Stimulated activated naive B cell treated with anti-CD40 and anti-IgM and Interleukin-4, amounts not matched to agents 10 μg/mL and 1 μg/mL and 100 μg/mL, for 72 hours (primary cell): ENCODE measurements at regions not wholly inside any gene's neighbourhood (a gene's known extent, or its start where the extent isn't known, plus 50 kb on each side); places are given as distances from the start of the nearest gene placed in this dataset.
A peak's percentile ranks its signal among the peaks of the same experiment; 100 is the strongest.

Experiments
- ATAC-seq, 2 donors: fragments of 150-1000 bp; cut with Tn5 transposase; replicated peaks; 2 replicates each; pipeline ENCODE4 v1.10.0; 2021; ENCODE audit warnings: moderate library complexity in 1 of 2
- DNase-seq: peaks from one replicate; pipeline ENCODE4 v3.0.0; 2021
- H3K27ac Mint-ChIP-seq: one replicate; pipeline ENCODE4 v1.8.0; 2022; ENCODE audit warnings: mild to moderate bottlenecking, mixed read lengths
- H3K27me3 Mint-ChIP-seq, 2 donors: one replicate each; pipeline ENCODE4 v1.8.0; 2022; ENCODE audit warnings: mixed read lengths in 2 of 2
- H3K36me3 Mint-ChIP-seq, 2 donors: one replicate each; pipeline ENCODE4 v1.8.0; 2022; ENCODE audit warnings: mixed read lengths in 2 of 2, mild to moderate bottlenecking in 1 of 2
- H3K4me1 Mint-ChIP-seq, 2 donors: one replicate each; pipeline ENCODE4 v1.8.0; 2022; ENCODE audit warnings: mixed read lengths in 2 of 2, mild to moderate bottlenecking in 1 of 2
- H3K4me3 Mint-ChIP-seq, 2 donors: one replicate each; pipeline ENCODE4 v1.8.0; 2022; ENCODE audit warnings: mild to moderate bottlenecking in 2 of 2, mixed read lengths in 2 of 2, moderate library complexity in 1 of 2
- H3K9me3 Mint-ChIP-seq, 2 donors: one replicate each; pipeline ENCODE4 v1.8.0; 2022; ENCODE audit warnings: mixed read lengths in 2 of 2, mild to moderate bottlenecking in 1 of 2

GRCh38 chr3:72060447-72061034, 275.6 kb upstream of the PROK2 start:
- DNase-seq: no peak
- H3K9me3 Mint-ChIP-seq: peaks cover 16 to 17% of the 10 kb centered on the region in 2 donors

GRCh38 chr3:72058493-72059081, 273.6 kb upstream of the PROK2 start:
- no peaks in the 10 kb centered on the region for H3K4me1 Mint-ChIP-seq

More at GRCh38 chr3:72060447-72061034, 275.6 kb upstream of the PROK2 start:
- Mint-ChIP-seq H3K36me3 (peaks cover 8 to 18% of the 10 kb centered on the region in 2 donors), H3K4me3 (no peak overlapping the region), H3K27me3 (peaks cover 15 to 26% of the 10 kb centered on the region in 2 donors), H3K27ac (no peak overlapping the region), H3K4me1 (no peaks in the 10 kb centered on the region)
- ATAC-seq: no peak

GRCh38 chr3:72055436-72055835, 270.5 kb upstream of the PROK2 start:
- no peaks in the 10 kb centered on the region for H3K36me3 Mint-ChIP-seq
- DNase-seq (no peak), ATAC-seq (no peak)
- no peaks in the 10 kb centered on the region for H3K4me1 Mint-ChIP-seq
- H3K9me3 Mint-ChIP-seq: peaks cover 0 to 1% of the 10 kb centered on the region in 2 donors
- peaks cover 9 to 16% of the 10 kb centered on the region in 2 donors for H3K27me3 Mint-ChIP-seq
- no peak overlapping the region for H3K27ac Mint-ChIP-seq
- no peak overlapping the region for H3K4me3 Mint-ChIP-seq

More at GRCh38 chr3:72058493-72059081, 273.6 kb upstream of the PROK2 start:
- ATAC-seq (no peak), DNase-seq (no peak)
- Mint-ChIP-seq H3K27ac (no peak overlapping the region), H3K4me3 (no peak overlapping the region), H3K9me3 (peaks cover 9% of the 10 kb centered on the region in 2 donors), H3K36me3 (peaks cover 2 to 10% of the 10 kb centered on the region in 2 donors), H3K27me3 (peaks cover 16 to 20% of the 10 kb centered on the region in 2 donors)

- no peak overlapping the region for H3K4me3 Mint-ChIP-seq
- no peak overlapping the region for H3K27ac Mint-ChIP-seq
- H3K36me3 Mint-ChIP-seq: no peaks in the 10 kb centered on the region
- H3K27me3 Mint-ChIP-seq: peaks cover 9 to 16% of the 10 kb centered on the region in 2 donors
- ATAC-seq (no peak), DNase-seq (no peak)
- peaks cover 0 to 1% of the 10 kb centered on the region in 2 donors for H3K9me3 Mint-ChIP-seq
- no peaks in the 10 kb centered on the region for H3K4me1 Mint-ChIP-seq
Measured at GRCh38 chr3:72054976-72055375, 270.0 kb upstream of the PROK2 start.

GRCh38 chr3:72052841-72053409, 268.0 kb upstream of the PROK2 start:
- Mint-ChIP-seq H3K9me3 (peaks cover 0 to 1% of the 10 kb centered on the region in 2 donors), H3K27ac (no peak overlapping the region), H3K4me1 (no peaks in the 10 kb centered on the region), H3K27me3 (peaks cover 14 to 26% of the 10 kb centered on the region in 2 donors), H3K36me3 (peaks cover 0 to 2% of the 10 kb centered on the region in 2 donors), H3K4me3 (no peak overlapping the region)
- ATAC-seq (no peak), DNase-seq (no peak)

GRCh38 chr3:72050771-72051170, 265.8 kb upstream of the PROK2 start:
- peaks cover 0 to 2% of the 10 kb centered on the region in 2 donors for H3K36me3 Mint-ChIP-seq
- ATAC-seq (no peak), DNase-seq (no peak)
- no peak overlapping the region for H3K4me3 Mint-ChIP-seq
- no peak overlapping the region for H3K27ac Mint-ChIP-seq
- H3K9me3 Mint-ChIP-seq: no peaks in the 10 kb centered on the region
- peaks cover 11 to 31% of the 10 kb centered on the region in 2 donors for H3K27me3 Mint-ChIP-seq
- no peaks in the 10 kb centered on the region for H3K4me1 Mint-ChIP-seq

- H3K27me3 Mint-ChIP-seq: peaks cover 8 to 26% of the 10 kb centered on the region in 2 donors
- ATAC-seq (no peak), DNase-seq (no peak)
- H3K9me3 Mint-ChIP-seq: no peaks in the 10 kb centered on the region
- H3K36me3 Mint-ChIP-seq: peaks cover 0 to 2% of the 10 kb centered on the region in 2 donors
- H3K4me1 Mint-ChIP-seq: no peaks in the 10 kb centered on the region
- no peak overlapping the region for H3K4me3 Mint-ChIP-seq
- H3K27ac Mint-ChIP-seq: no peak overlapping the region
Measured at GRCh38 chr3:72050048-72050632, 265.2 kb upstream of the PROK2 start.

- DNase-seq: no peak
- no peaks in the 10 kb centered on the region for H3K4me1 Mint-ChIP-seq
- H3K9me3 Mint-ChIP-seq: no peaks in the 10 kb centered on the region
- no peak overlapping the region for H3K4me3 Mint-ChIP-seq
- no peak overlapping the region for H3K27ac Mint-ChIP-seq
- peaks cover 0 to 2% of the 10 kb centered on the region in 2 donors for H3K36me3 Mint-ChIP-seq
- peaks cover 8 to 24% of the 10 kb centered on the region in 2 donors for H3K27me3 Mint-ChIP-seq
- ATAC-seq: no peak
Measured at GRCh38 chr3:72049300-72049699, 264.4 kb upstream of the PROK2 start.

GRCh38 chr3:72048873-72049272, 263.9 kb upstream of the PROK2 start:
- no peak for DNase-seq
- H3K9me3 Mint-ChIP-seq: no peaks in the 10 kb centered on the region
- peaks cover 13 to 24% of the 10 kb centered on the region in 2 donors for H3K27me3 Mint-ChIP-seq
- H3K4me3 Mint-ChIP-seq: no peak overlapping the region
- H3K4me1 Mint-ChIP-seq: peaks cover 0 to 4% of the 10 kb centered on the region in 2 donors
- peaks cover 0 to 2% of the 10 kb centered on the region in 2 donors for H3K36me3 Mint-ChIP-seq
- H3K27ac Mint-ChIP-seq: no peak overlapping the region
- no peak for ATAC-seq

- H3K36me3 Mint-ChIP-seq: peaks cover 0 to 2% of the 10 kb centered on the region in 2 donors
- no peak for ATAC-seq
- DNase-seq: no peak
- H3K4me1 Mint-ChIP-seq: peaks cover 3 to 15% of the 10 kb centered on the region in 2 donors
- H3K9me3 Mint-ChIP-seq: no peaks in the 10 kb centered on the region
- peaks cover 16 to 24% of the 10 kb centered on the region in 2 donors for H3K27me3 Mint-ChIP-seq
- no peak overlapping the region for H3K4me3 Mint-ChIP-seq
- no peak overlapping the region for H3K27ac Mint-ChIP-seq
Measured at GRCh38 chr3:72047221-72047871, 262.4 kb upstream of the PROK2 start.

GRCh38 chr3:72044231-72044855, 259.4 kb upstream of the PROK2 start:
- DNase-seq (no peak), ATAC-seq (no peak)
- Mint-ChIP-seq H3K4me3 (no peak overlapping the region), H3K27me3 (peaks cover 28 to 48% of the 10 kb centered on the region in 2 donors), H3K9me3 (no peaks in the 10 kb centered on the region), H3K27ac (no peak overlapping the region), H3K36me3 (peaks cover 0 to 2% of the 10 kb centered on the region in 2 donors), H3K4me1 (peaks cover 3 to 22% of the 10 kb centered on the region in 2 donors)

GRCh38 chr3:72043204-72044133, 258.5 kb upstream of the PROK2 start:
- Mint-ChIP-seq H3K9me3 (no peaks in the 10 kb centered on the region), H3K27ac (no peak overlapping the region), H3K4me1 (peaks cover 3 to 22% of the 10 kb centered on the region in 2 donors), H3K36me3 (no peaks in the 10 kb centered on the region), H3K4me3 (no peak overlapping the region), H3K27me3 (peaks cover 26 to 50% of the 10 kb centered on the region in 2 donors)
- ATAC-seq: peak; percentile 61 to 75
- DNase-seq: no peak
